GM23338 (cell line): ENCODE measurements at regions not wholly inside any gene's neighbourhood (a gene's known extent, or its start where the extent isn't known, plus 50 kb on each side); places are given as distances from the start of the nearest gene placed in this dataset.

ENCODE experiments used
- EZH2 ChIP-seq: fragments of 200-600 bp; sonication (generic); IDR thresholded peaks from one replicate; pipeline ENCODE4 v1.8.0; 2017; ENCODE audit warnings: antibody characterized with exemption, mild to moderate bottlenecking, low read depth; ENCODE audit not compliant: unreplicated experiment
- EZH2phosphoT487 ChIP-seq: fragments of 200-600 bp; sonication (generic); IDR thresholded peaks from one replicate; pipeline ENCODE4 v1.8.1; 2018; ENCODE audit warnings: antibody characterized with exemption; ENCODE audit not compliant: unreplicated experiment
- POLR2AphosphoS5 ChIP-seq: IDR thresholded peaks from 2 replicates; pipeline ENCODE4 v1.6.1; 2016; ENCODE audit warnings: antibody characterized with exemption, low read depth
- TF ChIP-seq, protein P1 (sequence below), 2 experiments: fragments of 200-600 bp in 1 of 2; sonication (generic) in 1 of 2; conservative IDR thresholded peaks; 2 replicates each; pipeline versions ENCODE4 v1.5.1 to v1.6.1; 2016 to 2017; ENCODE audit warnings: antibody characterized with exemption in 2 of 2, low read depth in 2 of 2, mild to moderate bottlenecking in 2 of 2, moderate library complexity in 1 of 2

DNA sequence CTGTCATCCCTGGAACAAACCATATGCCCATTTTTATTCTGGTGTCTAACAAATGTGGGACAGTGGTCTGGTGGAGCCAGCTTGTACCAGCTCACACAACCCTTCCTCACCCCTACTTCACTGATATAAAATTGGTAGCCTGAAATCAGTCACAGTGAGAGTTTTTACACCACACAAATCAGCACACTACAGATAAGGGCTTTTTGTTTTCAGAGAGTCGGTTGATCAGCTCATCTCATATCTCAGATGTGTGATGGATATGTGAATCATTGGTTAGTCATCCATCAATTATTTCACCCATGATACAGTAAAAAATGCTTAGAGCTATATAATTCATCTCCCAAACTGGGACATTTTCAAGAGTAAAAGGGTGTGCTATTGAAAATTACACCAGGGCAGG, 529.2 kb downstream of the EBF1 start:
- no peak for TF ChIP-seq EZH2phosphoT487
- TF ChIP-seq EZH2 = no peak
- TF ChIP-seq POLR2AphosphoS5 = no peak
- TF ChIP-seq, protein P1, sequence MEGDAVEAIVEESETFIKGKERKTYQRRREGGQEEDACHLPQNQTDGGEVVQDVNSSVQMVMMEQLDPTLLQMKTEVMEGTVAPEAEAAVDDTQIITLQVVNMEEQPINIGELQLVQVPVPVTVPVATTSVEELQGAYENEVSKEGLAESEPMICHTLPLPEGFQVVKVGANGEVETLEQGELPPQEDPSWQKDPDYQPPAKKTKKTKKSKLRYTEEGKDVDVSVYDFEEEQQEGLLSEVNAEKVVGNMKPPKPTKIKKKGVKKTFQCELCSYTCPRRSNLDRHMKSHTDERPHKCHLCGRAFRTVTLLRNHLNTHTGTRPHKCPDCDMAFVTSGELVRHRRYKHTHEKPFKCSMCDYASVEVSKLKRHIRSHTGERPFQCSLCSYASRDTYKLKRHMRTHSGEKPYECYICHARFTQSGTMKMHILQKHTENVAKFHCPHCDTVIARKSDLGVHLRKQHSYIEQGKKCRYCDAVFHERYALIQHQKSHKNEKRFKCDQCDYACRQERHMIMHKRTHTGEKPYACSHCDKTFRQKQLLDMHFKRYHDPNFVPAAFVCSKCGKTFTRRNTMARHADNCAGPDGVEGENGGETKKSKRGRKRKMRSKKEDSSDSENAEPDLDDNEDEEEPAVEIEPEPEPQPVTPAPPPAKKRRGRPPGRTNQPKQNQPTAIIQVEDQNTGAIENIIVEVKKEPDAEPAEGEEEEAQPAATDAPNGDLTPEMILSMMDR (conservative IDR thresholded peaks at IDR 0.05; ENCODE audit: low read depth in 2 of 2) = no peak
